ENCODE measurements at regions not wholly inside any gene's neighbourhood (a gene's known extent, or its start where the extent isn't known, plus 50 kb on each side); places are given as distances from the start of the nearest gene placed in this dataset.

- TF ChIP-seq KLF13 (tag; IDR thresholded peaks at IDR 0.05; ENCODE audit: borderline replicate concordance, low read depth) = no peak
- no peak for TF ChIP-seq ZNF277 (CRISPR knock-in tag; IDR thresholded peaks at IDR 0.05; ENCODE audit: borderline replicate concordance)
- TF ChIP-seq HIVEP1 (CRISPR knock-in tag; IDR thresholded peaks at IDR 0.05) = no peak
- TF ChIP-seq KAT2B (IDR thresholded peaks at IDR 0.05; ENCODE audit: low read depth, low read length) = no peak
- TF ChIP-seq ASH1L (IDR thresholded peaks at IDR 0.05; ENCODE audit: borderline replicate concordance, low read depth, partially characterized antibody) = no peak
- no peak for TF ChIP-seq ZNF24 (IDR thresholded peaks at IDR 0.05)
Observed at GRCh38 chr2:105952131-105952530, 207.4 kb downstream of the NCK2 start (continued).

- H3K9ac ChIP-seq (ENCODE audit: insufficient read depth in 1 of 2, low read depth in 2 of 2, low read length in 2 of 2) = no peak overlapping the region
- H3K4me2 ChIP-seq (ENCODE audit: insufficient read depth, low read length) = no peak overlapping the region
- no peak overlapping the region for H2AFZ ChIP-seq (ENCODE audit: low read depth, low read length)
- POLR2A ChIA-PET = no interaction called here
- no peaks in the 10 kb centered on the region; a peak in 1 of 5 replicates for H3K4me1 ChIP-seq (replicated peaks in 1 of 2; ENCODE audit: control insufficient read depth in 2 of 2, insufficient read depth in 2 of 2, low read length in 2 of 2)
- DNase-seq (ENCODE audit: extremely low read depth in 1 of 4, low spot score in 3 of 4) = no peak
- WGBS (ENCODE audit: insufficient coverage, low coverage, missing lambda C conversion rate) = 0% methylated on average over 3 of the region's 3 CpGs
- H3K79me2 ChIP-seq (ENCODE audit: control insufficient read depth, insufficient read depth, low read length) = no peaks in the 10 kb centered on the region
- no peak for TF ChIP-seq HOMEZ (CRISPR knock-in tag; IDR thresholded peaks at IDR 0.05)
- TF ChIP-seq HMGN3 (IDR thresholded peaks at IDR 0.05; ENCODE audit: borderline replicate concordance, extremely low read depth, insufficient read length, low read depth, low read length) = no peak
- no peak for TF ChIP-seq STAT5A (IDR thresholded peaks at IDR 0.05; ENCODE audit: borderline replicate concordance, low read length)
- intact Hi-C loops (cut with micrococcal nuclease) = no loop called here
- no peak overlapping the region for H3K27ac ChIP-seq (ENCODE audit: extremely low read depth, low read depth, low read length)
- in situ Hi-C loops (cut with MboI) = no loop called here
- no peak overlapping the region for H3K4me3 ChIP-seq
- ATAC-seq = no peak
- H3K9me3 ChIP-seq (replicated peaks; ENCODE audit: control insufficient read depth, insufficient read depth, low read depth, low read length) = no peaks in the 10 kb centered on the region
- CTCF ChIA-PET (ENCODE audit: low intra/inter-chr PET ratio) = no interaction called here
- H3K27me3 ChIP-seq (ENCODE audit: control insufficient read depth in 2 of 2, insufficient read depth in 2 of 2, low read length in 2 of 2) = peaks cover 4 to 38% of the 10 kb centered on the region in 2 experiments
- FAIRE-seq = no peak
- no peaks in the 10 kb centered on the region for H3K9me1 ChIP-seq (ENCODE audit: control insufficient read depth, insufficient read depth, low read length)
- H4K20me1 ChIP-seq (replicated peaks; ENCODE audit: control insufficient read depth, insufficient read depth, low read length) = no peaks in the 10 kb centered on the region
- no peaks in the 10 kb centered on the region for H3K36me3 ChIP-seq (ENCODE audit: control insufficient read depth, insufficient read depth, low read length)
- BruUV-seq (replicated peaks) = no TSS peak
Observed at GRCh38 chr2:105951384-105951694, 206.6 kb downstream of the NCK2 start.
